Adrenal gland (tissue), 5 donors: ENCODE measurements at regions not wholly inside any gene's neighbourhood (a gene's known extent, or its start where the extent isn't known, plus 50 kb on each side); places are given as distances from the start of the nearest gene placed in this dataset.

Source experiments
- CTCF ChIP-seq, 6 experiments: fragments of 450-650 bp in 4 of 6; fragments of 200-600 bp in 2 of 6; sonication (generic) in 1 of 6; IDR thresholded peaks; 1 replicate in 5 of 6; 2 replicates in 1 of 6; pipeline versions ENCODE4 v1.5.1 to v1.8.0; 2016 to 2021; ENCODE audit warnings: antibody characterized with exemption in 6 of 6, mild to moderate bottlenecking in 2 of 6, moderate library complexity in 1 of 6
- POLR2A ChIP-seq, 2 donors: fragments of 450-650 bp; IDR thresholded peaks; one replicate each; pipeline ENCODE4 v1.6.1; 2017; ENCODE audit warnings: antibody characterized with exemption in 2 of 2, mild to moderate bottlenecking in 2 of 2, moderate library complexity in 1 of 2
- donor health status: DM: no; HTN: no; CAD: no.

GRCh38 chrX:69365755-69366154 is 138.4 kb upstream of the NALF2 start:
- TF ChIP-seq POLR2A (IDR thresholded peaks at IDR 0.05): no peak
- no peak for TF ChIP-seq CTCF (IDR thresholded peaks at IDR 0.05)
